SU-DHL-6 (cell line): ENCODE measurements at regions not wholly inside any gene's neighbourhood (a gene's known extent, or its start where the extent isn't known, plus 50 kb on each side); places are given as distances from the start of the nearest gene placed in this dataset.

Experiments
- CTCF ChIP-seq: fragments of 200-600 bp; sonication (generic); IDR thresholded peaks from one replicate; pipeline ENCODE4 v1.5.1; 2017; ENCODE audit warnings: antibody characterized with exemption, mild to moderate bottlenecking, low read length, moderate library complexity; ENCODE audit not compliant: insufficient read depth, poor library complexity, severe bottlenecking
- EZH2phosphoT487 ChIP-seq: fragments of 200-600 bp; sonication (generic), shearing (Covaris generic); conservative IDR thresholded peaks from 2 replicates; pipeline ENCODE4 v1.6.1; 2018; ENCODE audit warnings: mild to moderate bottlenecking, antibody characterized with exemption, low read length, moderate library complexity, mixed read lengths

- TF ChIP-seq CTCF (no peak), EZH2phosphoT487 (no peak)
These were observed 164.0 kb upstream of the CXADR start for GRCh38 chr21:17348849-17349248.
